Stimulated activated CD4-positive, alpha-beta T cell treated with anti-CD3 and anti-CD28 coated beads, TNF-alpha, amount 100 ng/mL, for 1 hour (primary cell): ENCODE measurements at regions not wholly inside any gene's neighbourhood (a gene's known extent, or its start where the extent isn't known, plus 50 kb on each side); places are given as distances from the start of the nearest gene placed in this dataset.
A peak's percentile ranks its signal among the peaks of the same experiment; 100 is the strongest.

Experiments used
- DNase-seq, 3 donors: peaks; one replicate each; pipeline ENCODE4 v3.0.0-alpha.2; 2020; ENCODE audit warnings: low read depth in 3 of 3, low spot score in 1 of 3

DNA sequence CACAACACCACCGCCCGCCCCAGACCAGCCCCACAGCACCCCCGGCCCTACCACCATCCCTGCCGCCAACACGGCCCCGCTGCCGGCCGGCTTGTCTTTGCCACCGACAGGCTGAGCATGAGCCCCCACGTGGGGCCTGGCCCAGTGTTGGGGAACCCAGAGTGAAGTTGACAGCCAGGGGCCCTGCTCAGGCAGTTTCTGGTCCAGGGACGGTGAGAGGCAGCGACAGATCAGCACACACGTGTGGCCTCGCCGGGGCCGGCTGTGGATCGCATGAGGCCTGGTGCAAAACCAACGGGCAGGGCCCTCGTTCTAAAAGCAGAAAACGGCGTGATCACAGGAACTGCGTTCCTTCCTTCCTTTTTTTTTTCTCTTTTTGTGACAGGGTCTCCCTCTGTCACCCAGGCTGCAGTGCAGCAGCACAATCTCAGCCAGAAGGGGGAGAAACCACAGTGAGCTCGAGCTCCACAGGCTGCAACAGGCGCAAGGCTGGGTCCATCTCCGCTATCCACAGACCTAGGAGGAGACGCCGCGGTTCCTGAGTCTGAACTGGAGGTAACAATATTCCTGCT is 50.5 kb upstream of the FBRSL1 start:
- DNase-seq, result no peak

DNA sequence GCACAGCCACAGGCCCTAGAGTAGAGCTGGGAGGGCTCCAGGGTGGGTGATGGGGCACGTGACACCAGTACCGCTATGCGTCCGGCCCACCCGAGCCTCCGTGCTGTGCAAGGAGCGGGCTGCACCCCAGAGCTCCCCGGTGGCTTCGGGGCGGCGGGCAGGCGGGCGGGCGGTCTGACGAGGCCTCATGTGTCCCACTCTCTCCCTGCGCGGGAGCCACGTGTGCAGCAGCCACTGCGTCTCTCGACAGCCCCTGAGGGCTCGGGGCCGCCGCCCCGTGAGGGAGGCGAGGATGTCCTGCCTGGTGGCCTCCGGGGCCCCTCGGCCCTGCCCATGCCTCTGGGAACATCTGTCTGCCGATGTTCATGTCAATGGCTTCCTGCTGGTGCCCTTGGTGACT is 51.2 kb upstream of the FBRSL1 start:
- DNase-seq, result no peak

DNA sequence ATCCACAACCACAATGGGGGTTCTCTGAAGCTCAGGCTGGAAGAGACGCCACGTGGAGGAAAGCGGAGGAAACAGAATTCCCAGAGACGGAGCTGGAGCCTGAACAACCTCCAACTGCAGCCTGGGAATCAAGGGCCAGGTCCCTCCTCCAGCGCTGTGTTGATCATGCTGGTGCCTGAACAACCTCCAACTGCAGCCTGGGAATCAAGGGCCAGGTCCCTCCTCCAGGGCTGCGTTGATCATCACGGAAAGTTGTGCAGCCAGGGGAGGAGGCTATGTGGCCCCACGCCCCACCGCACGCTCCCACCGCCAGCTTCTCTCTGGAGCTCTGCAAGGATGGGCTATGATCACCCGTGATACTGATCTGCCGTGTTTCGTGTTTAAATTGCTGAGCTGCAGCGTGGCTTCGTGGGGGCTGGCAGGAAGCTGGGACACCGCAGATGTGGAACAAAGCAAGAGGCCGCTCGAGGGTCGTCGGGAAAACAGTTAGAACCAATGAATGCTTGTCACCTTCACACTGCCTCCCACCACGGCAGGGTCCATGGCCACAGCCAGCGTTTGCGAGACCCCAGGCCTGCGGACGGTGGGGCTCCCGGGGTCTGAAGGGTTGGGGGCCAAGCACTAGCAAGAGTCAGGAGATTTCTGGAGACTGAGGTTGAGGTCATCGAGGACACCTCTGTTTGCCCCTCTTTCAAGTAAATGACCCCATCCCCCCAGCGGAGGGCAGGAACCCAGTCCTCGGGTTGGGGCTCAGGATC is 51.8 kb upstream of the FBRSL1 start:
- no peak for DNase-seq

DNA sequence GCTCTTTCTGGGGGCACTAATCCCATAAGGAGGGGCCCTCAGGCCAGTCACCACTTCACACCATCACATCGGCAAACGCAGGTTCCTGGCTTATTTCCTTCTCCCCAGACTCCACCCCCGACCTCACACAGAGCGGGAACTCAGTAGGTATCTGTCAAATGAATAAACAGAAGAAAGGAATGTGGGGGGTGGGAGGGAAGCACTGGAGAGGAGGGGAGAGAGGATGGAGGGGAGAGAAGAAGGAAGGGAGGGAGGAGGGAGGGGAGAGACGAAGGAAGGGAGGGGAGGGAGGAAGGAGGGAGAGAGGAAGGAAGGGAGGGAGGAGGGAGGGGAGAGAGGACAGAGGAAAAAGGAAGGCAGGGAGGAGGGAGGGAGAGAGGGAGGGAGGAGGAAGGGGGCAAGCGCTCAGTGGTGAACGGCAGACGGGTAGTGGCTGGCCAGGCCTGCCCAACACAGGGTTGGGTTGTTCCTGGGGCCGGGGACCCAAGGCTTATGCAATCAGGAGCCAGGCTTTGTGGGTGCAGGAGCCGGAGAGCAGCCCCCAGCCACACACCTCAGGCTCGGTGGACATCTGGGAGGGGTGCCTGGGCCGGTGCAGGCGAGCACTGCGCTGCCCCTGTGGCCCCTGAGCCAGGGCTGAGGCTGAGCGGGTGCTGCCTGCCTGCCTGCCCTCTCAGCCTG is 52.6 kb upstream of the FBRSL1 start:
- no peak for DNase-seq

DNA sequence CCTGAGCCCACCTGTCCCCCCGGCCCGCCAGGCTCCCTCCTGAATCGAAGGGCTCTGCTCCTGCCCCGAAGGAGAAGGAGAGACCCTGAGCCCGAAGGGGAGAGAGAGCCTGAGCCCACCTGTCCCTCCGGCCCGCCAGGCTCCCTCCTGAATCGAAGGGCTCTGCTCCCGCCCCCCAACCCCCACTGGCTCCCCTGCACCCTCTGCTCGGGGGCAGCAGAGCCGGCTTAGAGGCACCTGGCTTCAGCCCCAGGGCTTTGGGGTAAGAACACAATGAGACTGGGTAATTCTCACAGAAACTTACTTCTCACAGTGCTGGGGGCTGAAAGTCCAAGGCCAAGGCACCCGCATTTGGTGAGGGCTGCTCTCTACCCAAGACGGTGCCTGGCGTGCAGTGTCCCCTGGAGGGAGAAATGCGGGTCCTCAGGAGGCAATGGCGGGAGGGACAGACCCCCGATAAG is 53.1 kb upstream of the FBRSL1 start:
- no peak for DNase-seq

DNA sequence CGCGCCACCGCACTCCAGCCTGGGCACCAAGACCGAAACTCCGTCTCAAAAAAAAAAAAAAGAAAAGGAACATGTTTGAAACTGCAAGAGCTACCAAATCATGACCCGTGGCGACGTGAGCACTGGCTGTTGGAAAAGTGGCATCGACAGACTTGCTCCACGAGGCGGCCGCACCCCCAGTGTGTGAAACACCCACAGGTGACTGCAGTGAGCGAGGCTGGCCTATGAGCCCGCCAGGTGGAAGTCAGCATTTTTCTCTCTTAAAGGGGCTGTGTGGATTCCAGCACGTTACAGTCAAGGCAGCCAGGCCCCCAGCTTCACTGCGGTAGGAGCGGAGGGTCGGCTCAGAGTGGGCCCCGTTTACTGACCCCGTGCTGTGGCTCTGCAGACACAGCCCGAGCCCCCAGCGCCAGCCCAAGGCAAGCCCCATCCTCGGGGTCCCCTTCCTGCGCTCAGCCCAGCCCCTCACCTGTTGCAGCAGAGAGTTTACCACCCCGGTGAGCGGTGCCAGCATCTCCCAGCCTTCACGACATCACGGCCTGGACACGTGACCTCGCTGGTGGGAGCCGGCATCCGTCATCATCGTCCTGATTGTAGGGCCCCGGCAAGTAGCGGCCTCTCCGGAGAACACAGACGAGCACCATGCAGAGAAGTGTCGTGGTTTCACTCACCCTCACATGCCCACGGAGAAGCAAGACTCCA is 54.3 kb upstream of the FBRSL1 start:
- no peak for DNase-seq

DNA sequence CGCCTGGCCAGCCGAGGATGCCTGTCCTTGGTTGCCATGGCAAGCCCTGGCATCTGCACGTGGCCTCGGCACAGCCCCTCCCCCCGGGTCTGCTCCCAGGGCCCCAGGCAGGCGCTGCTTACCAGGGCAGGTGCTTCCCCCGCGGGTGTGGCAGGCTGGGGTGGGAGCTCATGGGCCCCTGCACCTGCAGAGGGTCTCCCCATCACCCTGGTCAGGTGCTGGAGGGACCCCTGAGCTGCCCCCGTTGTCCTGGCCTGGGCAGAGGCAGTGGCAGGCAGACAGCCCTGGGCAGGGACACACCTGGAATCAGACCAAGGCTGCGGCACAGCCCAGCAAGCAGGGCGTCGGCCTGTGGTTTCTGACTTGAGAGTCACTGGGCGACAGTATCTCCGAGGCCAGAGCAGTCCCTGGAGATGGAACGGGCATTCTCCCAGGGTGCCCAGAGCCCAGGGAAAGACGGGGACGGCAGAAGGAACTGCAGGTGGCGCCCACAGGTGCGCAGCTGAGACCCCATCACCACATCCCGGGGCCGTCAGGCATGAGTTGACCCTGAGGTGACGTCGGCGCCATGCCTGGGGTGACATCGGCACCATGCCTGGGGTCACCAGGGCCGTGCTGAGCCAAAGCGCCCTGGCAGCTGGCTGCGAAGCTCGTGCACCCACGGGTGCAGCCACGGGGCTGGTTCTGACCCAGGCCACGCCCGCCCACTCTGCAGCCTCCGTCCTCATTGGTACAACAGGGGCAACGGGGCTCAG is 56.1 kb upstream of the FBRSL1 start:
- DNase-seq, result no peak

DNA sequence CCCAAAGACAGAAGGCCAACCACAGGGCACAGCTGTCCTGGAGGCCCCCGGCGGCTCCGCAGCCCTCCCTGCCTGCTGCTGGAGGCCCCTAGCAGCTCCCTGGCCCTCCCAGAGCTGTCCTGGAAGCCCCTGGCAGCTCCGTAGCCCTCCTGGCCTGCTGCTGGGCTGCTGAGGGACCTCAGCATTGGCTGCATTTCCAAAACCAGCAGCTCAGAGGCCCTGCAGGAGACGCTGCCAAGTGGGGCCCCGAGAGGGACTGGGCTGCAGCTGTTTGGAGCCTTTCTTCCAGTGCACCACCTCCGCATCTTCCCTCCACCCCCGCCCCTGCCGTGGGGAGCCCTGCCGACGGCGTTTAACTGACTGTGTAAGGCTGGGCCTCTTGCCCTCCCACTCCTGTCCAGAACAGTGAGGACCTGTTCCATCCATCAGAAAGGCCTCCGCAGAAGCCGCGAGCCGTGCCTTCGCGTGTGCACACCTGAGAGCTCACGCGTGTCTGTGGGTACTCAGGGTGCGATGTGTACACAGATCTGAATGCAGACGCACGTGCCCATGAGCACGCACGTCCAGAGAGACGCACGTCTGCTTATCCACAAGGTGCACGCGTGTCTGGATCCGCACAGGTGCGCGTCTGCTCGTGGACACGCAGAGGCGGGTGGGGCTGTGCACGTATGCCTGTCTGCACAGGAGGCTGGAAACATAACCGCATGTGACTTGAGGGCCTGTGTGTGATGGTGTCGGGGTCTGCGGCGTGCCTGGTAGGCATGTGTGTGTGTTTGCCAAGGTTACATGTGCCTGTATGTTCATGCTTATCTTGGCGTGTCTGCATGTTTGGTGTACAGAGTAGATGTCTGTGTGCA is 57.0 kb upstream of the FBRSL1 start:
- no peak for DNase-seq

DNA sequence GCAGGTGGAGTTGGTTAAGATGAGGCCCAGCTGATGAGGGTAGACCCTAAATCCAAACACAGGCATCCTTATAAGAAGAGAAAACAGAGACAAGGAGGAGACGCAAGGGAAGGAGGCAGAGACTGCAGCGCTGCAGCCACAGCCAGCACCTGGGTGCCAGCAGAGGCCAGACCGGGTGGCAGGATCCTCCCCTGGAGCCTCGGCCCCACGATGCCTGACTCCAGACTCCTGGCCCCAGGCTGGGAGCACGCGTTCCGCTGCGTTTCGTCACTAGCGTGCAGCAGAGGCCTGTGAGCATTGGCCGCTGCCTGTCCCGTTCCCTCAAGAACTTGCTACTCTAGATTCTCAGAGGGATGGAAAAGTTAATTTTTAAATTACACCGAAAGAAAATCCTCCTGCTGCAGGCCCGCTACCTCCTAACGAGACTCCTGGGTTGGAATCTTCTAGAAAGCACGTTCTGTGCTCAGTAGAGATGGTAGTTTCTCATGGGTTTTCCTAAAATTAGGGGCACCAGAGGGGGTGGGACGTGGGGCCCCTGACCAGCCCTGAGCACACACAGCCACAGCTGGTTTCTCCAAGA is 57.7 kb upstream of the FBRSL1 start:
- no peak for DNase-seq

DNA sequence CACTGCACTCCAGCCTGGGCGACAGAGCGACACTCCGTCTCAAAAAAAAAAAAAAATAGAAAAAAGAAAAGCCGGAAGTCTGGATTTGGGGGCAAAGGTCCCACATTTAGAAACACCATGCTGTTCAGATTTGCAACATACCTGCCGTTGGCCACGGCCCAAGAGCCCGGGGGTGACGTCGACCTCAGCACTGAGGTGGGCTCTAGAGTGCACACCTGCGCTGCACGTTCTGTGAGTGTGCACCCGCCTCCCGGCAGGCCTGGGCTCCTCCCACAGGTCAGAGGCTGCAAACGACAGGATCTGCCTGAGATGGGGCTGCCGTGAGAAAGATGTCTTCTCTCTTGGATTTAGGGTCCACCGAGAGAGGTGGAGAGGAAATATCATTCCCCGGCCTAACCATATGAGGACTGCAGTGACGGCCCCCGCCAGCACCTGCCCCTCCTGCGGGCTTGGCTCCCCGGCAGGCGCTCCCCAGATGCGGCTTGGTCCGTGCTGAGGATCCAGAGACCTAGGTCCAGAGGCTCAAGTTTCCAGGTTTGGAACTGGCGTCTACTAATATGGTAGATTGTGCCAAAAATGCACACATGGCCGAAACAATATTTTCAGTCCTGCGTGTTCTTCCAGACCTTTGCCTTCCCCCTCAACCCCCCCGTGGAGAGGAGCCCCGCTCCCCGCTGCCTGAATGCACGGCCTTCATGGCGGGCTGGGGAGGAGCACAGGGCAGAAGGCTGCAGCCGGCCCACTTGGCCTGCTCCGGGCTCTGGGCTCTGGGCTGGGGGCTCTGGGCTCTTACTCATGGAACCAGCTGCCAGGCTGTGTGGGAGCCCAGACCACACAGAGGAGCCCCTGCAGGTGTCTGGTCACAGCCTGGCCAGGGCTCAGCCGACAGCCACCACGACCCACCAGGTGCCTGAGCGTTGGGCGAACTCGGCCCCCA is 58.8 kb upstream of the FBRSL1 start:
- DNase-seq, result no peak

DNA sequence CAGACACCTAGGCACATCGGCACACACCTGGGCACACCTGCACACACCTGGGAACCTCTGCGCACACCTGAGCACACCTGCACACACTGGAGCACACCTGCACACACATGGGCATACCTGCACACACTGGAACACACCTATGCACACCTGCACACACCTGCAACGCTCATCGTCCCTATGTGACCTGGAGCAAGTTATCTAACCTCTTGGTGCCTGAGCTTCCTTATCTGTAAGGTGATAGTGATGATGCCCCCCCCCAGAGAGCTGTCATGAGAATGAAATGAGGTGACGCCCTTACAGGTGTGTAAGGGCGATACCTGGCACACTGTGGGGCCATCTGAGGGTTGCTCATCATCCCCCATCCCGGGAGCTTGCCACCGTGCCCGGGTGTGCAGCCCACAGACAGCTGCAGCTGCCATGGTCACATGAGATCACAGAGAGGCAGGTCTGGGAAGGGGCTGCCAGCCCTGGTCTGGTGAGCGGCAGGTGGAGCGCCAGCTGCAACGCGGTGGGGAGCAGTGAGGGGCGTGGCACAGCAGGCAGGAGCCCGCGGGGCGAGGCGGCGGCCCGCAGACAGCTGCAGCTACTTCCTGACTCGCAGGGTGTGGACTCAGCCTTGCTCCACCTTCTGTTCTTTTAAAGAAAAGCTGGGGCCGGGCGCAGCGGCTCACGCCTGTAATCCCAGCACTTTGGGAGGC is 59.9 kb upstream of the FBRSL1 start:
- DNase-seq, result peak in 2 of 3 donors; percentile 22 to 31

DNA sequence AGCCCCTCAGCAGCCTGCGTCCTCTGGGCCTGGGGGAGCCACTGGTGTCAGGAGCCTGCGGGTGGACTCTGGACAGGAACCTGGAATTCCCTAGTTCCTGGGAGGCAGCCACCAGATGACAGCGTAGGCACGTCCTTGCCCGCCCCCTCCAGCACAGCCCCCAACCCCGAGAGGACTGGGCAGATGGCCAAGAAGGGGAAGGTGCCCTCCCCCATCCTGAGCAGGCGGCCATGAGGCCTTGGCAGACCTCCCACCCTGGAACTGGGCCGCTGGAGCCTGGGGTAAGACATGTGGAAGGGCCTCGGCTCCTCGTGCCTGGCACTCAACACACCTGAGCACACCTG is 60.4 kb upstream of the FBRSL1 start:
- no peak for DNase-seq

DNA sequence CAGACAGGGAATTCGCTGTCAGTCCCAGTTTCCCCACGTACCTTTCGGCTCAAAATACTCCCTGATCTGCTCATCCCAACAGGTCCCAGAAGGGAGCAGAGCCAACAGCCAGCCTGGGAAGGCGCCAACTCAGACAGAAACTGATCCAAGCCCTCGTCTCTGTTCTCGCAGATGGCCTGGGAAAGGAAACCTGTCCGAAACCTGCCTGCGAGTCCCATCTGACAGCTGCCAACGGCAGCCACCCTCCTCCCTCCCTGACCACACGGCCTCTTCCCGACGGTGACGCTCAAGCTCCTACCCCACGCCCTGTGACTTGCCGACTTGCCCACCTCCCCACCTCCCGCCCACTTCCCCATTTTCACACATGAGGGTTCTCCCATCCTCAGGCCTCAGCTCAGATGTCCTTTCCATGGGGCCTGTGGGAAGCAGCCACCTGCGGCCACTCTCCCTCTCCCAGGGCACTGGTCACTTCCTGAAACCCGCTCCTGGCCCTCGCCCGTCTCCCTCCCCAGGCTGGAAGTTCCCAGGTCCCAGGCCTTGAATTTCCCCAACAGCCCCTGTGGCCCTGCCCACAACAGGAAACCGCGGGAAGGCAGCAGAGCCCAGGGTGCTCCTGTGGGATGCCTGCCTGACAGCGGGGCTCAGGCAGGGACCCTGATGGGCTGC is 60.9 kb upstream of the FBRSL1 start:
- DNase-seq, result no peak

DNA sequence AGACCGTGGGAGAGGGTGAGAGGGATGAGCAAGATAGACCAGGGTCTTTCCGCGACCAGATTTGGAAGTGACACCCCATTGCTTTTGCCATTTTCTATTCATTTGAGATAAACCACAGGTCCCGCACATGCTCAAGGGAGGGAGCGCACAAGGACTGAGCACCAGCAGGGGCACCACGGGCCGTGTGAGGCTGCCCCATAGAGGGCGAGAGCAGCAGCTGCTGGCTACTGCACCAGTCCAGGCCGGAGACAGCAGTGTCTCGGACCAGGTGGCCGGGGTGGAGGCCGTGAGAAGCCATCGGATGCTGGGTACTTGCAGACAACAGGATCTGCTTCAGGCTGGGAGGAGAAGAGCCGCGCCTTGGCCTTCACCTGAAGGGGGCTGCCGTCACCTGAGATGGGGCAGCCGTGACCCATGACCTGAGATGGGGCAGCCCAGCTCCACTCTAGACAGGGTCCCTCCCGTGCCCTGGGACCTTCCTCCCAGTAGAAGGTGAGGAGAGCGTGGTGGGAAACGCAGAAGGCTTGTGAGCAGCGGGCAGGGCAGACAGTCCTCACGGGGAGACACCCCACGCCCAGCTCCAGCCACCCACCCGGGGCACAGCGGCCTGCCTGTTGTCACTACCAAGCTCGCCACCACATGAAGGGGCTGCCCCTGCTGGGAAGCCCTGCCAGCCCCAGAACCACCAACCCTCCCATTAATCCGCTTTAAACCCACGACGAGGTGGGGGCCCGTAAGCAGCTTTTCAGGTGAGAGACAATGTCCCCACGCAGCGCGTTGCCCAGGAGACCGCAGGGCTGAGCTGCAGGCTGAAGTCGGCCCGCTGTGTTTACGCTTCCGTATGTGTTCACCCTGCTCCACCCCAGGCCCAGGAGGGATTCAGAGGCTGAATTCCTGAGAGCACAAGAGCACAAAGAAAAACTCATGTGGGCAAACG is 61.7 kb upstream of the FBRSL1 start:
- DNase-seq, result no peak

DNA sequence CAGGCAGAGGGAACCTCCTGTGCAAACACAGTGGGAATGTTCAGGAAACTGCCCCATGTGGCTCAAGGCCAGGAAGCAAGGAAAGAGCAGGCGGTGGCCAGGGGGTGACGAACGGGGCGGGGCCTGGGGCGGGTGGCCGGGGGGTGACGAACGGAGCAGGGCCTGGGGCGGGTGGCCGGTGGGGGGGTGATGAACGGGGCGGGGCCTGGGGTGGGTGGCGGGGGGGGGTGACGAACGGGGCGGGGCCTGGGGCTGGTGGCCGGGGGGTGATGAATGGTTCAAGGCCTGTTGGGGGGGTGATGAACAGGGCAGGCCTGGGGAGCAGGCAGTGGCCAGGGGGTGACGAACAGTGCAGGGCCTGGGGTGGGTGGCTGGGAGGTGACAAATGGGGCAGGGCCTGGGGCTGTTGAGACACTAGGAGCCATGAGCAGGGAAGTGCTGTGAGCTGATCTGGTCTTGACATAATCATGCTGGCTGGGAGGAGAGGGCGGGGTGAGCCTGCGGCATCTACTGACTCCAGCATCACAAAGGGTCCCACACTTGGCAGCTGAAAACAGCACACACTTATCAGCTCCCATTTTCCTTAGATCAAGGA is 62.7 kb upstream of the FBRSL1 start:
- no peak for DNase-seq
